ENCODE measurements at regions not wholly inside any gene's neighbourhood (a gene's known extent, or its start where the extent isn't known, plus 50 kb on each side); places are given as distances from the start of the nearest gene placed in this dataset.

DNA sequence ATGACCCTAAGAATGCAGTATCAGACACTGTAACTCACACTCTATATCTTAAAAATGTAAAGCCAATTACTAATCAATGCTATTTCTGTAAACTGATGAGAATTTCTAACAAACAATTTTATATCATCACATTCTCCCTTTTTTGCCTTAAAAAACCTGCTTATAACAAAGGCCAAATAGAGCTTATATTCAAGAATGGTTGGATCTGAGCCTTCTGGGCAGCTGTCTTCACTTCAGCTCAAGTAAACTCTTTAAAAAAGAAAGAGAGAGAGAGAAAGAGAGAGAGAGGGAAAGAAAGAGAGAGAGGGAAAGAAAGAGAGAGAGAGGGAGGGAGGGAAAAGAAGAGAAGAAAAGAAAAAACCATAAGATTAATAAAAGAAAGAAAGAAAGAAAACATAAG is 231.8 kb downstream of the KCNE4 start:
- no peak for TF ChIP-seq ZNF558 (CRISPR knock-in tag; IDR thresholded peaks at IDR 0.05; ENCODE audit: borderline replicate concordance)
- no peak for TF ChIP-seq MEF2D (CRISPR knock-in tag; IDR thresholded peaks at IDR 0.05)

Data from HepG2 (cell line).